ENCODE measurements at regions not wholly inside any gene's neighbourhood (a gene's known extent, or its start where the extent isn't known, plus 50 kb on each side); places are given as distances from the start of the nearest gene placed in this dataset.
"Not testable (repeated sequence)": the region's sequence is repeated elsewhere in the genome, so short reads cannot be mapped to it uniquely, and the experiment has no call there.

- no peak overlapping the region for H3K9ac ChIP-seq (ENCODE audit: low read length in 5 of 5)
- no peaks in the 10 kb centered on the region for H3K36me3 ChIP-seq (ENCODE audit: control insufficient read depth in 5 of 5, insufficient read depth in 5 of 5, low read length in 5 of 5)
- no peaks in the 10 kb centered on the region for H3K4me1 ChIP-seq (ENCODE audit: control insufficient read depth in 5 of 5, insufficient read depth in 5 of 5, low read length in 5 of 5)
- no peak overlapping the region for H3K4me3 ChIP-seq (ENCODE audit: low read depth in 1 of 5, low read length in 5 of 5)
- no peak overlapping the region for H3K27ac ChIP-seq (ENCODE audit: low read depth, low read length)
- H3K27me3 ChIP-seq (ENCODE audit: control insufficient read depth in 5 of 5, insufficient read depth in 4 of 5, low read length in 5 of 5): no peaks in the 10 kb centered on the region
- no peaks in the 10 kb centered on the region for H3K9me3 ChIP-seq (ENCODE audit: control insufficient read depth in 5 of 5, low read length in 5 of 5)
Measured at GRCh38 chr11:81303038-81303664, 1430.5 kb downstream of the FAM181B start.

GRCh38 chr11:81301166-81301830 lies 1432.4 kb downstream of the FAM181B start:
- H3K27ac ChIP-seq (ENCODE audit: low read depth, low read length): no peak overlapping the region
- H3K4me3 ChIP-seq (ENCODE audit: low read depth in 1 of 5, low read length in 5 of 5): no peak overlapping the region
- peaks cover 0 to 2% (median 0%) of the 10 kb centered on the region in 5 donors for H3K9me3 ChIP-seq (ENCODE audit: control insufficient read depth in 5 of 5, low read length in 5 of 5)
- H3K9ac ChIP-seq (ENCODE audit: low read length in 5 of 5): no peak overlapping the region
- H3K27me3 ChIP-seq (ENCODE audit: control insufficient read depth in 5 of 5, insufficient read depth in 4 of 5, low read length in 5 of 5): no peaks in the 10 kb centered on the region
- no peaks in the 10 kb centered on the region for H3K4me1 ChIP-seq (ENCODE audit: control insufficient read depth in 5 of 5, insufficient read depth in 5 of 5, low read length in 5 of 5)
- H3K36me3 ChIP-seq (ENCODE audit: control insufficient read depth in 5 of 5, insufficient read depth in 5 of 5, low read length in 5 of 5): no peaks in the 10 kb centered on the region

GRCh38 chr11:81286959-81287358 lies 1446.7 kb downstream of the FAM181B start:
- H3K27ac ChIP-seq (ENCODE audit: low read depth, low read length): no peak overlapping the region
- no peak overlapping the region for H3K9ac ChIP-seq (ENCODE audit: low read length in 5 of 5)
- no peaks in the 10 kb centered on the region for H3K36me3 ChIP-seq (ENCODE audit: control insufficient read depth in 5 of 5, insufficient read depth in 5 of 5, low read length in 5 of 5)
- no peaks in the 10 kb centered on the region for H3K4me1 ChIP-seq (ENCODE audit: control insufficient read depth in 5 of 5, insufficient read depth in 5 of 5, low read length in 5 of 5)
- no peaks in the 10 kb centered on the region for H3K27me3 ChIP-seq (ENCODE audit: control insufficient read depth in 5 of 5, insufficient read depth in 4 of 5, low read length in 5 of 5)
- no peak overlapping the region for H3K4me3 ChIP-seq (ENCODE audit: low read depth in 1 of 5, low read length in 5 of 5)
- H3K9me3 ChIP-seq (ENCODE audit: control insufficient read depth in 5 of 5, low read length in 5 of 5): peaks cover 3 to 21% (median 11%) of the 10 kb centered on the region in 5 donors

GRCh38 chr11:81286550-81286949 lies 1447.1 kb downstream of the FAM181B start:
- H3K27ac ChIP-seq (ENCODE audit: low read depth, low read length): no peak overlapping the region
- peaks cover 3 to 21% (median 11%) of the 10 kb centered on the region in 5 donors for H3K9me3 ChIP-seq (ENCODE audit: control insufficient read depth in 5 of 5, low read length in 5 of 5)
- H3K36me3 ChIP-seq (ENCODE audit: control insufficient read depth in 5 of 5, insufficient read depth in 5 of 5, low read length in 5 of 5): no peaks in the 10 kb centered on the region
- no peak overlapping the region for H3K4me3 ChIP-seq (ENCODE audit: low read depth in 1 of 5, low read length in 5 of 5)
- H3K27me3 ChIP-seq (ENCODE audit: control insufficient read depth in 5 of 5, insufficient read depth in 4 of 5, low read length in 5 of 5): no peaks in the 10 kb centered on the region
- no peaks in the 10 kb centered on the region for H3K4me1 ChIP-seq (ENCODE audit: control insufficient read depth in 5 of 5, insufficient read depth in 5 of 5, low read length in 5 of 5)
- H3K9ac ChIP-seq (ENCODE audit: low read length in 5 of 5): no peak overlapping the region

- H3K9ac ChIP-seq (ENCODE audit: low read length in 5 of 5); H3K36me3 ChIP-seq (ENCODE audit: control insufficient read depth in 5 of 5, insufficient read depth in 5 of 5, low read length in 5 of 5); H3K27me3 ChIP-seq (ENCODE audit: control insufficient read depth in 5 of 5, insufficient read depth in 4 of 5, low read length in 5 of 5); H3K27ac ChIP-seq (ENCODE audit: low read depth, low read length); H3K4me3 ChIP-seq (ENCODE audit: low read depth in 1 of 5, low read length in 5 of 5); H3K4me1 ChIP-seq (ENCODE audit: control insufficient read depth in 5 of 5, insufficient read depth in 5 of 5, low read length in 5 of 5): not testable (repeated sequence)
- H3K9me3 ChIP-seq (ENCODE audit: control insufficient read depth in 5 of 5, low read length in 5 of 5): peaks cover 3 to 21% (median 11%) of the 10 kb centered on the region in 5 donors
Measured at GRCh38 chr11:81280228-81280627, 1453.4 kb downstream of the FAM181B start.

GRCh38 chr11:81278991-81279390 lies 1454.7 kb downstream of the FAM181B start:
- no peak overlapping the region for H3K9ac ChIP-seq (ENCODE audit: low read length in 5 of 5)
- H3K9me3 ChIP-seq (ENCODE audit: control insufficient read depth in 5 of 5, low read length in 5 of 5): peaks cover 0 to 11% (median 3%) of the 10 kb centered on the region in 5 donors
- H3K27ac ChIP-seq (ENCODE audit: low read depth, low read length): no peak overlapping the region
- no peak overlapping the region for H3K4me3 ChIP-seq (ENCODE audit: low read depth in 1 of 5, low read length in 5 of 5)
- H3K36me3 ChIP-seq (ENCODE audit: control insufficient read depth in 5 of 5, insufficient read depth in 5 of 5, low read length in 5 of 5): no peaks in the 10 kb centered on the region
- no peaks in the 10 kb centered on the region for H3K27me3 ChIP-seq (ENCODE audit: control insufficient read depth in 5 of 5, insufficient read depth in 4 of 5, low read length in 5 of 5)
- no peaks in the 10 kb centered on the region for H3K4me1 ChIP-seq (ENCODE audit: control insufficient read depth in 5 of 5, insufficient read depth in 5 of 5, low read length in 5 of 5)

GRCh38 chr11:81270686-81271085 lies 1463.0 kb downstream of the FAM181B start:
- Histone ChIP-seq H3K36me3 (ENCODE audit: control insufficient read depth in 5 of 5, insufficient read depth in 5 of 5, low read length in 5 of 5) (no peaks in the 10 kb centered on the region), H3K4me1 (ENCODE audit: control insufficient read depth in 5 of 5, insufficient read depth in 5 of 5, low read length in 5 of 5) (no peaks in the 10 kb centered on the region), H3K27ac (ENCODE audit: low read depth, low read length) (no peak overlapping the region), H3K9me3 (ENCODE audit: control insufficient read depth in 5 of 5, low read length in 5 of 5) (no peaks in the 10 kb centered on the region), H3K27me3 (ENCODE audit: control insufficient read depth in 5 of 5, insufficient read depth in 4 of 5, low read length in 5 of 5) (no peaks in the 10 kb centered on the region), H3K9ac (ENCODE audit: low read length in 5 of 5) (no peak overlapping the region), H3K4me3 (ENCODE audit: low read depth in 1 of 5, low read length in 5 of 5) (no peak overlapping the region)

GRCh38 chr11:81267246-81267645 lies 1466.4 kb downstream of the FAM181B start:
- Histone ChIP-seq H3K27ac (ENCODE audit: low read depth, low read length) (no peak overlapping the region), H3K36me3 (ENCODE audit: control insufficient read depth in 5 of 5, insufficient read depth in 5 of 5, low read length in 5 of 5) (no peaks in the 10 kb centered on the region), H3K4me1 (ENCODE audit: control insufficient read depth in 5 of 5, insufficient read depth in 5 of 5, low read length in 5 of 5) (no peaks in the 10 kb centered on the region), H3K4me3 (ENCODE audit: low read depth in 1 of 5, low read length in 5 of 5) (no peak overlapping the region), H3K27me3 (ENCODE audit: control insufficient read depth in 5 of 5, insufficient read depth in 4 of 5, low read length in 5 of 5) (no peaks in the 10 kb centered on the region), H3K9me3 (ENCODE audit: control insufficient read depth in 5 of 5, low read length in 5 of 5) (no peaks in the 10 kb centered on the region), H3K9ac (ENCODE audit: low read length in 5 of 5) (no peak overlapping the region)

GRCh38 chr11:81259471-81259870 lies 1474.2 kb downstream of the FAM181B start:
- H3K4me1 ChIP-seq (ENCODE audit: control insufficient read depth in 5 of 5, insufficient read depth in 5 of 5, low read length in 5 of 5): no peaks in the 10 kb centered on the region
- H3K9ac ChIP-seq (ENCODE audit: low read length in 5 of 5): no peak overlapping the region
- no peaks in the 10 kb centered on the region for H3K27me3 ChIP-seq (ENCODE audit: control insufficient read depth in 5 of 5, insufficient read depth in 4 of 5, low read length in 5 of 5)
- H3K9me3 ChIP-seq (ENCODE audit: control insufficient read depth in 5 of 5, low read length in 5 of 5): no peaks in the 10 kb centered on the region
- H3K36me3 ChIP-seq (ENCODE audit: control insufficient read depth in 5 of 5, insufficient read depth in 5 of 5, low read length in 5 of 5): no peaks in the 10 kb centered on the region
- H3K4me3 ChIP-seq (ENCODE audit: low read depth in 1 of 5, low read length in 5 of 5): no peak overlapping the region
- H3K27ac ChIP-seq (ENCODE audit: low read depth, low read length): no peak overlapping the region

GRCh38 chr11:81255895-81256294 lies 1477.8 kb downstream of the FAM181B start:
- no peaks in the 10 kb centered on the region for H3K4me1 ChIP-seq (ENCODE audit: control insufficient read depth in 5 of 5, insufficient read depth in 5 of 5, low read length in 5 of 5)
- H3K36me3 ChIP-seq (ENCODE audit: control insufficient read depth in 5 of 5, insufficient read depth in 5 of 5, low read length in 5 of 5): no peaks in the 10 kb centered on the region
- H3K27me3 ChIP-seq (ENCODE audit: control insufficient read depth in 5 of 5, insufficient read depth in 4 of 5, low read length in 5 of 5): no peaks in the 10 kb centered on the region
- H3K4me3 ChIP-seq (ENCODE audit: low read depth in 1 of 5, low read length in 5 of 5): no peak overlapping the region
- H3K27ac ChIP-seq (ENCODE audit: low read depth, low read length): no peak overlapping the region
- no peaks in the 10 kb centered on the region for H3K9me3 ChIP-seq (ENCODE audit: control insufficient read depth in 5 of 5, low read length in 5 of 5)
- no peak overlapping the region for H3K9ac ChIP-seq (ENCODE audit: low read length in 5 of 5)

All from subcutaneous abdominal adipose tissue (tissue), 5 donors.